Mesendoderm (in vitro differentiated cells): ENCODE measurements at regions not wholly inside any gene's neighbourhood (a gene's known extent, or its start where the extent isn't known, plus 50 kb on each side); places are given as distances from the start of the nearest gene placed in this dataset.

Experiments
- DNase-seq: peaks from one replicate; pipeline ENCODE4 v3.0.0; 2013
- H2AK5ac ChIP-seq: 2 replicates; pipeline ENCODE4 v1.6.1; 2013; ENCODE audit warnings: low read length, inconsistent platforms
- H2BK120ac ChIP-seq: 2 replicates; pipeline ENCODE4 v1.6.1; 2013; ENCODE audit warnings: low read depth, mild to moderate bottlenecking, low read length, moderate library complexity, mixed read lengths
- H2BK15ac ChIP-seq: replicated peaks from 2 replicates; pipeline ENCODE4 v1.6.1; 2013; ENCODE audit warnings: low read depth, mild to moderate bottlenecking, moderate library complexity
- H2BK5ac ChIP-seq: 2 replicates; pipeline ENCODE4 v1.6.1; 2013; ENCODE audit warnings: low read length, inconsistent platforms
- H3K18ac ChIP-seq: 2 replicates; pipeline ENCODE4 v1.6.1; 2013; ENCODE audit warnings: mild to moderate bottlenecking, low read length, mixed read lengths
- H3K23ac ChIP-seq: one replicate; pipeline ENCODE4 v1.6.1; 2013; ENCODE audit warnings: low read length
- H3K27ac ChIP-seq: 2 replicates; pipeline ENCODE4 v1.5.1; 2013; ENCODE audit warnings: low read depth, mild to moderate bottlenecking, inconsistent platforms, low read length, moderate library complexity
- H3K27me3 ChIP-seq: 2 replicates; pipeline ENCODE4 v1.6.1; 2013; ENCODE audit warnings: low read length, control low read depth, mild to moderate bottlenecking, inconsistent platforms; ENCODE audit not compliant: insufficient read depth, poor library complexity
- H3K36me3 ChIP-seq: 2 replicates; pipeline ENCODE4 v1.6.1; 2013; ENCODE audit warnings: low read length, inconsistent platforms; ENCODE audit not compliant: control insufficient read depth, insufficient read depth
- H3K4ac ChIP-seq: one replicate; pipeline ENCODE4 v1.6.1; 2013; ENCODE audit warnings: low read depth, mild to moderate bottlenecking, low read length, moderate library complexity
- H3K4me1 ChIP-seq: 2 replicates; pipeline ENCODE4 v1.6.1; 2013; ENCODE audit warnings: low read depth, low read length, inconsistent platforms; ENCODE audit not compliant: control insufficient read depth
- H3K4me2 ChIP-seq: 2 replicates; pipeline ENCODE4 v1.6.1; 2013; ENCODE audit warnings: low read length
- H3K4me3 ChIP-seq: 2 replicates; pipeline ENCODE4 v1.5.1; 2013; ENCODE audit warnings: mild to moderate bottlenecking, low read length
- H3K56ac ChIP-seq: one replicate; pipeline ENCODE4 v1.6.1; 2013; ENCODE audit warnings: low read length
- H3K79me1 ChIP-seq: 2 replicates; pipeline ENCODE4 v1.6.1; 2013; ENCODE audit warnings: low read length, inconsistent platforms
- H3K79me2 ChIP-seq: 2 replicates; pipeline ENCODE4 v1.6.1; 2013; ENCODE audit warnings: mild to moderate bottlenecking, low read length; ENCODE audit not compliant: control insufficient read depth, insufficient read depth
- H3K9ac ChIP-seq: 2 replicates; pipeline ENCODE4 v1.6.1; 2013; ENCODE audit warnings: low read length, inconsistent platforms
- H4K5ac ChIP-seq: one replicate; pipeline ENCODE4 v1.6.1; 2013; ENCODE audit warnings: low read length
- H4K8ac ChIP-seq: one replicate; pipeline ENCODE4 v1.6.1; 2013; ENCODE audit warnings: low read depth, mild to moderate bottlenecking, control low read depth, low read length, moderate library complexity
- WGBS: extraction: QIAGEN DNeasy Blood & Tissue Kit; methylation state at CpG from one replicate; pipeline ENCODE4 v1.1.7; 2013; ENCODE audit warnings: low lambda C conversion rate, missing lambda C conversion rate; ENCODE audit not compliant: insufficient coverage; ENCODE audit errors: extremely low coverage; 5-methylcytosine and 5-hydroxymethylcytosine counted together

DNA sequence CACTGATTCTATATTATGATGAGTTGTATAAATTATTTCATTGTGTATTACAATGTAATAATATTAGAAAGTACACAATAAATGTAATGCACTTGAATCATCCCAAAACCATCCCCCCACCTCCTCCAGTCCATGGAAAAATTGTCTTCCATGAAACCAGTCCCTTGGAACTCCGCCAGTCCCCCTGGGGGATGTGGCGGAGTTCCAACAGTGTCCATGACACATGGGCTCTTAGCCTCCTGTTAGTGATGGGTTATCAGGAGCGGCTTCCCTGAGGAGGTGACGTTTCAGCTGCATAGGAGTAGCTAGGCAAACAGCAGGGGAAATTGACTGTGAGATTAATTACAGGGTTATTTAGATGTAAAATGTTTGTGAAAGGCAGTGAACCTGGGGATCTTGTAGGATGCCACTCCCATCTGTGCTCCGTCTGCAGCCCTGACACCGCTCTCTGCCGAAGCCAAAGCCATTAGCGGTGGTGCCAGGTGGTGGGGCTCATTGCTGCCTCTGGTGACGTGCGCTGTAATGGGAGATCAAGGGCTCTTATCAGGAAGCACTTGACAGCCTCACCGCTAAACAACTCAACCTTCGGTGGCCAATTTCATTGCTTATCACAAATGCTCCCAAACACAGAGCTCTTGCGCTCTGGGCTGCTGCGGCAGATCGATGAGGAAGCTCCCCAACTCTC, 81.6 kb upstream of the MC3R start:
- H3K27ac ChIP-seq = no peak overlapping the region
- no peak overlapping the region for H2BK5ac ChIP-seq
- no peaks in the 10 kb centered on the region for H3K79me2 ChIP-seq
- H2AK5ac ChIP-seq = no peak overlapping the region
- no peak overlapping the region for H2BK15ac ChIP-seq
- H3K56ac ChIP-seq = no peak overlapping the region
- no peak overlapping the region for H3K4me3 ChIP-seq
- no peak overlapping the region for H4K8ac ChIP-seq
- H3K18ac ChIP-seq = no peak overlapping the region
- H2BK120ac ChIP-seq = no peak overlapping the region
- no peak overlapping the region for H3K9ac ChIP-seq
- H3K4me2 ChIP-seq = no peak overlapping the region
- no peaks in the 10 kb centered on the region for H3K4me1 ChIP-seq
- no CpG with 5 or more reads among the region's 15 CpGs for WGBS
- DNase-seq = no peak
- H3K79me1 ChIP-seq = no peaks in the 10 kb centered on the region
- H4K5ac ChIP-seq = no peak overlapping the region
- H3K23ac ChIP-seq = no peak overlapping the region
- no peak overlapping the region for H3K4ac ChIP-seq
- no peaks in the 10 kb centered on the region for H3K27me3 ChIP-seq
- H3K36me3 ChIP-seq = no peaks in the 10 kb centered on the region

DNA sequence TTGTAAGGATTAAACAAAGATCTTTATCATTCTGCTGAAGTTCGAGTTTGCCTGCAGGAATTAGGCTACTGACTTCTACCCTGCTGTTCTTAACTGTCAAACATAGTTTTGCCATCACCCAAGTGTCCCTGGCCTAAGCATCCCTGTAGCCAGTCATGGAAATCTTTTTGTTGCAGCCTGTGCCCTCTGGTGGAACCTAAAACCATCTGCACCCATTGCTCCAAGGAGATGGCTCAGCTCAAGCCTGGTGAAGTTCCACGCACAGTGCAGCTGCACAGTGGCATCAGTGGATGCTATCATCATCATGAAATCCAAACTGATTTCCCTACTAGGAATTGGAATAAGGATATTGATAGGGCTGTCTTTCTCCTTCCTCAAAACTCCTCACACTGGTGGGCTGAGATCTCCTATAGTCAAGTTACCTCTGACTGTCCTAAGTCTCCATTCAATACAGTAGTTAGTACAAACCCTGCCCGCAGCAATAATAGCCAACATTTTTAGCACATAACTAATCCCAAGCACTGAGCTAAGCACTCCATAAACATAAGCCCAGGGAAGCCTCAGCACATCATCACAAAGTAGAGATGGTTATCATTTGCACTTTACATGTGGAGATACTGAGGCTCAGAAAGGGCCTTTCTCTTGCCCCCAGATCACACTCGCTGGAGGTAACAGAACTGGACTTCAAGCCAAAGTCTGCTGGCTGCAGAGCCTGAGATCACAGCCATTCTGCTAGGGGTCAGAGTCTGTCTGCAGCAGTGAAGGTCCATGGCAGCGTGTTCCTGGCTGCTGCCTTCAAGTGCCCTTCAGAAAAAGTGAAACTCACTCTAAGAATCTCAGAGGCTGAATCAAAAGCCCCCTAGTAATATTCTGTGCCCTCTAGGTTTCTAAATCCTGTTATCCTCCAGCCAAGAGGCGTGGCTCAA, 77.2 kb upstream of the MC3R start:
- no peak overlapping the region for H4K5ac ChIP-seq
- no peak overlapping the region for H2BK15ac ChIP-seq
- H3K27me3 ChIP-seq = no peaks in the 10 kb centered on the region
- H3K23ac ChIP-seq = no peak overlapping the region
- H2BK120ac ChIP-seq = no peak overlapping the region
- no peak overlapping the region for H3K56ac ChIP-seq
- no CpG with 5 or more reads among the region's 6 CpGs for WGBS
- H3K4me1 ChIP-seq = no peaks in the 10 kb centered on the region
- H3K4me2 ChIP-seq = no peak overlapping the region
- no peak overlapping the region for H3K27ac ChIP-seq
- no peaks in the 10 kb centered on the region for H3K79me2 ChIP-seq
- H3K4me3 ChIP-seq = no peak overlapping the region
- H3K9ac ChIP-seq = no peak overlapping the region
- H3K4ac ChIP-seq = no peak overlapping the region
- H3K18ac ChIP-seq = no peak overlapping the region
- H3K36me3 ChIP-seq = no peaks in the 10 kb centered on the region
- H3K79me1 ChIP-seq = no peaks in the 10 kb centered on the region
- no peak overlapping the region for H2AK5ac ChIP-seq
- DNase-seq = peak; percentile 64
- H2BK5ac ChIP-seq = no peak overlapping the region
- H4K8ac ChIP-seq = no peak overlapping the region

DNA sequence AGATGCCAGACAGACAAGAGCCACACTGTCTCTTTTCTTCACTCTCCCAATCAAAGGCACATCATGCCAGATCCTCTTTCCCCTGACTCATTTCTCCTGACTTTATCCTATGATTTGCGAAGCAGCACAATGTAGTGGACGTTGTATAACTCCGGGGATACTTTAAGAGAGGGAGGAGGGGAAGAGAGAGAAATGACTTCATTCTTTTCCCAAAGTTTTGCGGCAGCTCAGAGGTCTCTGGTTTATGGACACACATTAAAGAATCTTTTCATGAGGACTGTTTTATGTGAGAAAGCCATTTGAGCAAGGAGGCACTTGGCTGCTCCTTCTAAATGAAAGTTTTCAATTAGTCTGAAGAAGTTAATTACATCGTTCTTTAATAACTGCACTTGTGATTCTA, 75.1 kb upstream of the MC3R start:
- Histone ChIP-seq H3K18ac (no peak overlapping the region), H3K23ac (no peak overlapping the region), H2BK5ac (no peak overlapping the region), H4K5ac (no peak overlapping the region), H4K8ac (no peak overlapping the region), H3K79me2 (no peaks in the 10 kb centered on the region), H3K4me3 (no peak overlapping the region), H2BK15ac (no peak overlapping the region), H3K27ac (no peak overlapping the region), H3K27me3 (no peaks in the 10 kb centered on the region), H3K4ac (no peak overlapping the region), H3K9ac (no peak overlapping the region), H3K4me1 (no peaks in the 10 kb centered on the region), H3K56ac (no peak overlapping the region), H2AK5ac (no peak overlapping the region), H2BK120ac (no peak overlapping the region), H3K36me3 (no peaks in the 10 kb centered on the region), H3K4me2 (no peak overlapping the region), H3K79me1 (no peaks in the 10 kb centered on the region)
- no peak for DNase-seq
- WGBS = no CpG with 5 or more reads among the region's 5 CpGs

DNA sequence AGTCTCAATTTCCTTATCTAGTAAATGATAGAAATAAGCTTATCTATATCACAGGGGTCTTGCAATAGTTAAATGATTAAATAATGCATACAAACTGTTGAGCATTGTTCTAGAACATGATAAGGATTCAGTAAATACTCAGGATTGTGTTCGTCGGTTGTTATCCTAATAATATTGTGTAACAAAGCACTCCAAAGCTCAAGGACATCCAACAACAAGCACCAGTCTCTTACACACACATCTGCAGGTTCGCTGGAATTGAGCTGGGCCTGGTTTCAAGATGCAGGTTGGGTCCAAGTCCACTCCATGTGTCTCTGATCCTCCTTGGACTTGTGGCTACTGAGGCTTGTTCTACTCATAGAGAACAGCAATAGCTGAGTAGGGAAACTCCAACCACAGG, 74.1 kb upstream of the MC3R start:
- no CpG with 5 or more reads among the region's 3 CpGs for WGBS
- no peak overlapping the region for H2BK15ac ChIP-seq
- H2AK5ac ChIP-seq = no peak overlapping the region
- H3K9ac ChIP-seq = no peak overlapping the region
- H3K4me3 ChIP-seq = no peak overlapping the region
- no peak overlapping the region for H4K8ac ChIP-seq
- no peaks in the 10 kb centered on the region for H3K79me2 ChIP-seq
- no peak overlapping the region for H2BK120ac ChIP-seq
- H2BK5ac ChIP-seq = no peak overlapping the region
- DNase-seq = no peak
- H3K27ac ChIP-seq = no peak overlapping the region
- H3K36me3 ChIP-seq = no peaks in the 10 kb centered on the region
- H3K18ac ChIP-seq = no peak overlapping the region
- no peak overlapping the region for H3K23ac ChIP-seq
- no peak overlapping the region for H3K4ac ChIP-seq
- no peak overlapping the region for H4K5ac ChIP-seq
- H3K27me3 ChIP-seq = no peaks in the 10 kb centered on the region
- H3K56ac ChIP-seq = no peak overlapping the region
- no peaks in the 10 kb centered on the region for H3K4me1 ChIP-seq
- H3K4me2 ChIP-seq = no peak overlapping the region
- no peaks in the 10 kb centered on the region for H3K79me1 ChIP-seq

DNA sequence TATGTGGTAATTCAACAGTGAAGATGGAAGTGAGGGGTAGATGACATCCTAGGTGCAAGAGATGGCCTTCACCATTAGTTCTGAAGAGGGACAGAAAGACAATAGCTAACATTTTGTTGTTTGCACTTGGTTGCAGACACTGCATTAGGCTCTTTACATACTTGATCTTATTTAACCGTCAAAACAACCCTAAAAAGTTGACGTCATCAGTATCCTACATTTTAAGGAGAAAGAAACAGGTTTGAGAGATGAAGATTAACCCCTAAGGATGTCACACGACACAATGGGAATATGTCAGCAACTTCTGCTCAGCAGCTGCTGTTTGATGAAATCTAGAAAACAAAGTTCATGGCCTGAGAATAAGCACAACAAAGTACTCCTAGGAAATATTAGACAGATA, 72.6 kb upstream of the MC3R start:
- Histone ChIP-seq H2AK5ac (no peak overlapping the region), H3K79me2 (no peaks in the 10 kb centered on the region), H3K4me3 (no peak overlapping the region), H2BK5ac (no peak overlapping the region), H2BK120ac (no peak overlapping the region), H3K4ac (no peak overlapping the region), H3K27ac (no peak overlapping the region), H3K36me3 (no peaks in the 10 kb centered on the region), H3K79me1 (no peaks in the 10 kb centered on the region), H2BK15ac (no peak overlapping the region), H3K4me1 (no peaks in the 10 kb centered on the region), H3K9ac (no peak overlapping the region), H4K5ac (no peak overlapping the region), H3K4me2 (no peak overlapping the region), H4K8ac (no peak overlapping the region), H3K27me3 (no peaks in the 10 kb centered on the region), H3K18ac (no peak overlapping the region), H3K56ac (no peak overlapping the region), H3K23ac (no peak overlapping the region)
- no peak for DNase-seq
- WGBS = no CpG with 5 or more reads among the region's 3 CpGs
